ENCODE measurements at regions not wholly inside any gene's neighbourhood (a gene's known extent, or its start where the extent isn't known, plus 50 kb on each side); places are given as distances from the start of the nearest gene placed in this dataset.

DNA sequence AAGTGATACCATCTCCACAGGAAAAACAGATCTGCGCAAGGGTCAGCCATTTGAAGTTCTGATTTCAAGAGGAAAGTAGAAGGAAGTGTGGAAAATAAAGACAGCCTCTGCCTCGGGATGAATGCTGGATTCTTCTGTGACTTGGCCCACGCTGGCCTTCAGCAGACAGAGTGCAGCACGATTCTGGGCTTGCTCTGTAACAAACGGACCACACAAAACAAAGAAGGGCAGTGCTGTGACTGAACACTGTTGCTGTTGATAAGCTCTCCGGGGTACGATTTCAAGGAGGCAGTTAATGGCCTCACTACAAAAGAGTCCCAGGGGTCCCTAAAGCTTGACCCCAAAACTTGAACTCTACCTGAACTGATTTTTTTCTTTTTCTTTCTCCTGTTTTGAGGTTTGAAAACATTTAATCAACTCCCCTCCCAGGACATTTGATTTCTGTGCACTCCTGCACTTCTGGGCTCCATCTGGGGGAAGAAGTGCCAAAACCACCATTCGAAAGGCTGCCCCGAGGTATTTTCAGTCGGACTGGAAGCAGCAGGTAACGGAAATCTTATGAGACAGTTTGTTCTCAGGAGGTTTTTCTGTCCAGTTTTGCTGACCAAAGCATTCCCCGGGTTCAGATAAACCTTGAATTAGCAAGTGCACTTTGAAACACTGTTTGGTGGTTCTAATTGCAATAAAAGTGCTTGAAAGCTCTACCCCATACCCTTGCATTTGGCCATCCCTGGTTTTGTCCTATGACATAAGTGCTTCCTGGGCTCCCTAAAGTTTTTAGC lies 189.6 kb downstream of the MYLK4 start:
- no peak overlapping the region for H3K4me3 ChIP-seq (ENCODE audit: low read depth, low read length)
- in situ Hi-C loops (cut with HindIII; ENCODE audit: low pct_ligation_motif_present, low sequenced_read_pairs) = no loop called here
- no peak overlapping the region for H3K27ac ChIP-seq
- no peak for DNase-seq
- H3K27me3 ChIP-seq (replicated peaks) = no peaks in the 10 kb centered on the region
- H3K36me3 ChIP-seq (replicated peaks) = no peaks in the 10 kb centered on the region
- TF ChIP-seq, protein P1, sequence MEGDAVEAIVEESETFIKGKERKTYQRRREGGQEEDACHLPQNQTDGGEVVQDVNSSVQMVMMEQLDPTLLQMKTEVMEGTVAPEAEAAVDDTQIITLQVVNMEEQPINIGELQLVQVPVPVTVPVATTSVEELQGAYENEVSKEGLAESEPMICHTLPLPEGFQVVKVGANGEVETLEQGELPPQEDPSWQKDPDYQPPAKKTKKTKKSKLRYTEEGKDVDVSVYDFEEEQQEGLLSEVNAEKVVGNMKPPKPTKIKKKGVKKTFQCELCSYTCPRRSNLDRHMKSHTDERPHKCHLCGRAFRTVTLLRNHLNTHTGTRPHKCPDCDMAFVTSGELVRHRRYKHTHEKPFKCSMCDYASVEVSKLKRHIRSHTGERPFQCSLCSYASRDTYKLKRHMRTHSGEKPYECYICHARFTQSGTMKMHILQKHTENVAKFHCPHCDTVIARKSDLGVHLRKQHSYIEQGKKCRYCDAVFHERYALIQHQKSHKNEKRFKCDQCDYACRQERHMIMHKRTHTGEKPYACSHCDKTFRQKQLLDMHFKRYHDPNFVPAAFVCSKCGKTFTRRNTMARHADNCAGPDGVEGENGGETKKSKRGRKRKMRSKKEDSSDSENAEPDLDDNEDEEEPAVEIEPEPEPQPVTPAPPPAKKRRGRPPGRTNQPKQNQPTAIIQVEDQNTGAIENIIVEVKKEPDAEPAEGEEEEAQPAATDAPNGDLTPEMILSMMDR (IDR thresholded peaks at IDR 0.05; ENCODE audit: low read depth, low read length, missing control alignments) = no peak

DNA sequence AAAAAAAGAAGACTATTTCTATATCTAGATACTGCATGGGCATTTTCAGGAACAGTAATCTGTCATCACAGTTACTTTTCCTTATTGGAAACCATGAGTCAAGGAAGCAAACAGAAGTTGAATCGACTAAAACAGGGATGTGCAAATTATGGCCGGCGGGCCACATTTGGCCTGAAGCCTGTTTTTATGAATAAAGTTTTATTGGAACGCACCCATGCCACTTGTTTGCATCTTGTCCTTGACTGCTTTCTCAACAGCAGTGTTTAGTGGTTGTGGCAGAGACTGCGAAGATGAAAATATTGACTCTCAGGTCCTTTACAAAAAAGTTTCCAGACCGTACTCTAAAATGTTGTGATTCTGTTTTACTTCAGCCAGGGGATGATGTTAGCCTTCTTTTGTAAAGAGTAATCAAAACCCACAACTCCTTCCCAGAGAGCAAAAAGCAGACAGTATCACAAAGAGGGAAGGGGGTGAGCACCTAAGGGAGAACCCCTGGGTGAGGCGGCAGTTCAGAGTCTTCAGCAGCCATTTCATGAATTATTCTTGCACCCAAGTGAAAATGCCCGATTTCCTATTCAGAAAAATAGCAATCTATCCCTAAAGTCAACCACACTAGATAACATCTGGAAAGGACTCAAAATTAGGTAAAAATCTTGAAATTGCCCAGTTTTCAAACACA lies 190.4 kb downstream of the MYLK4 start:
- in situ Hi-C loops (cut with HindIII; ENCODE audit: low pct_ligation_motif_present, low sequenced_read_pairs) = no loop called here
- TF ChIP-seq, protein P1 (IDR thresholded peaks at IDR 0.05; ENCODE audit: low read depth, low read length, missing control alignments) = no peak
- no peak for DNase-seq

DNA sequence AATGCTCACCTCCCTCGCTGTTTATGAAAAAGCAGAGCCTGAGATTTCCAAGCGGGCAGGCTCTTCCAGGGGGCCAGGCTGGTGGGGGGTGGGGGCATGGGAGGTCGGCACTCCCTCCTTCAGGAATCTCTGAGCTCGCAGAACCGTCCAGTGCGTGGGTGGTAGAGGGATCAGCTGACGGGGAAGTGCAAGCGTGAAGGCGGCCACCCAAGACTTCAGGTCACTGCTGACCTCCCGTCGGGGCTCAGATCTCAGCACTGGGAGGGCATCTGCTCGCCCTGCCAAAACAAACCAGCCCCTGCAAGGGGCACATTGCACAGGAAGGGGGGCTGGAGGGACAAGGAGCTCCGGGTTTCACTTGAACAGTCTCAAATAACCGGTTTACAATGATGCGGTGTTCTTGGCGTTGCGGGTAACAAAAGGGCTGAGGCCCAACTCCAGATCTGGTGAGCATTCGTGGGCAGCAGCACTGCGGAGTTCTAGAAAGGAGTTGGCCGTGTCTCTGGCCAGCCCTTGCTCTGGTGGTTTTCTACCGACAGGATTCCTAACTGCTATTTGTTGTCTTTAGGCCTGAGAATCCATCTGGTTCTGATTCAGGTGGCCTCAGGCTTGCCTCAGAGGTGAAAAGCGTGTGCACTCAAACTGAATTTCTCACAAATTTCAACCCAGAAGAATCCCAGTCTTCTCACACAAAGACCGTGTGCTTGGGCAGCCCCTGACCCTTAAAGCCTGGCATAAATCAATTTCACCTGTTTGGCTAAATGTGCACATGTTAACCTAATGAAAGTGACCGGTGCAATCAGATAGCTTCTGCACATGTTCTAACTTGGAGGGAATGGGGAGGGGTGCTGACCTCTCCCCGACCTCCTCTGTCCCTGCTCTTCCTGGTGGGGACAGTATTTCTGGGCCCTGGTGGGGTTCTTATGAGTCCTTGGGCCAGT lies 191.6 kb downstream of the MYLK4 start:
- H3K27me3 ChIP-seq (replicated peaks) = no peaks in the 10 kb centered on the region
- H3K27ac ChIP-seq = no peak overlapping the region
- in situ Hi-C loops (cut with HindIII; ENCODE audit: low pct_ligation_motif_present, low sequenced_read_pairs) = no loop called here
- H3K4me3 ChIP-seq (ENCODE audit: low read depth, low read length) = no peak overlapping the region
- H3K36me3 ChIP-seq (replicated peaks) = no peaks in the 10 kb centered on the region
- DNase-seq = no peak
- TF ChIP-seq, protein P1 (IDR thresholded peaks at IDR 0.05; ENCODE audit: low read depth, low read length, missing control alignments) = no peak

More for the DNA sequence above, 190.4 kb downstream of the MYLK4 start:
- H3K4me3 ChIP-seq (ENCODE audit: low read depth, low read length) = no peak overlapping the region
- no peaks in the 10 kb centered on the region for H3K36me3 ChIP-seq (replicated peaks)
- no peak overlapping the region for H3K27ac ChIP-seq
- H3K27me3 ChIP-seq (replicated peaks) = no peaks in the 10 kb centered on the region

DNA sequence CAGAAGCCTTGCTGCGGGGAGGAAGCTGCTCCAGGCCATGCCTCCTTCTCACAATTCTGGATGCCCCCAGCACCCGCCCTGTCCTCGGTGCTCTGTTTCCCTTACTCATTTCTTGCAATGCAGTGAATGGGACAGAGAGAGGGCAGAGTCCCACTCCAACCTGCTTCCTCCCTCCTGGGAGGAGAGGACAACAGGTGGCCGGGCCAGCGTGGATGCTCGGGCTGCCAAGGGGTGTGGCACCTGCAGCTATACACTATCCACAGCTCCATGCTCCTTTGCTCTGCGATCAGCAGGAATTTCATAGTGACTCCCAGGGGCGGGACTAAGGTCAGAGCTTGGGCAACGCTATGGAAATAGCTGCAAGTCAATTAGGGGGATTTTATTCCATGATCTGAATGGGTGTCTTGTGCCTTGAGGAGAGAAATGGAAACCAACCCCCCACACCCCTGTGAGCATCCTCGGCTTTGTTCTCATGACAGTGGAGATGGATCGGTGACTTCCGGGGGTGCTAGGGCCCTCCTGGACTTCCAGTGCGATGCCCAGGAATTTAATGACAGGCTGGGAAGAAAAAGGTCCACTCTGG lies 192.5 kb downstream of the MYLK4 start:
- TF ChIP-seq, protein P1 (IDR thresholded peaks at IDR 0.05; ENCODE audit: low read depth, low read length, missing control alignments) = no peak
- Histone ChIP-seq H3K27ac (no peak overlapping the region), H3K36me3 (replicated peaks) (no peaks in the 10 kb centered on the region), H3K4me3 (ENCODE audit: low read depth, low read length) (no peak overlapping the region), H3K27me3 (replicated peaks) (no peaks in the 10 kb centered on the region)
- in situ Hi-C loops (cut with HindIII; ENCODE audit: low pct_ligation_motif_present, low sequenced_read_pairs) = no loop called here
- DNase-seq = no peak

DNA sequence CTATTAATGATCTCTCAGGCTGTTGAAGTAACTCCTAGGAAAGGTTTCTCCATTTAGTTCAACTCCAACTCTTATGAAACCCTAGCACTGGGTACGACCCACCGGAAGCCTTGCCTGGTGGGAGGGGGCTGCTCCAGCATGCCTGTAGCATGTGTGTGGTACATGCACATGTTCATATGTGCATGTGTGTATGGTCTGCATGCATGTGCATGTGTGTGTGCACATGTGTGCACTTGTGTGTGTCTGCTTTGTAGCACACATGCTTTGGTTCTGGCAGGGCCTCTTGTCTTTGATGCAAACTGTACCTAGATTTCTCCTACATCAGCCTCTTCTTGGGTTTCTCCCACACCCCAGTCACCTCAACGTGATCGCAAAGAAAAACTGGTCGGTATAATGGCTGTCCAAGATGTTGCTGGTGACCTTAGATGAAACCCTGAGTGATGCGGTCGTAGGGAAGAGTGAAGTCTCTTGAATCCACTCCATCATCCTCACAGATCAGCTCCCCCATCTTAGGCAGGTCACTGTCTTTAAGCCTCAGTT lies 193.5 kb downstream of the MYLK4 start:
- in situ Hi-C loops (cut with HindIII; ENCODE audit: low pct_ligation_motif_present, low sequenced_read_pairs) = no loop called here
- TF ChIP-seq, protein P1 (IDR thresholded peaks at IDR 0.05; ENCODE audit: low read depth, low read length, missing control alignments) = no peak
- H3K27me3 ChIP-seq (replicated peaks) = no peaks in the 10 kb centered on the region
- no peaks in the 10 kb centered on the region for H3K36me3 ChIP-seq (replicated peaks)
- DNase-seq = no peak
- H3K4me3 ChIP-seq (ENCODE audit: low read depth, low read length) = no peak overlapping the region
- H3K27ac ChIP-seq = no peak overlapping the region
